C1 segment of cervical spinal cord (tissue), 14 donors: ENCODE measurements at regions not wholly inside any gene's neighbourhood (a gene's known extent, or its start where the extent isn't known, plus 50 kb on each side); places are given as distances from the start of the nearest gene placed in this dataset.

Experiments used
- DNase-seq, 14 donors: peaks; one replicate each; lab custom pipeline; 2025; lab: John Stamatoyannopoulos, UW

DNA sequence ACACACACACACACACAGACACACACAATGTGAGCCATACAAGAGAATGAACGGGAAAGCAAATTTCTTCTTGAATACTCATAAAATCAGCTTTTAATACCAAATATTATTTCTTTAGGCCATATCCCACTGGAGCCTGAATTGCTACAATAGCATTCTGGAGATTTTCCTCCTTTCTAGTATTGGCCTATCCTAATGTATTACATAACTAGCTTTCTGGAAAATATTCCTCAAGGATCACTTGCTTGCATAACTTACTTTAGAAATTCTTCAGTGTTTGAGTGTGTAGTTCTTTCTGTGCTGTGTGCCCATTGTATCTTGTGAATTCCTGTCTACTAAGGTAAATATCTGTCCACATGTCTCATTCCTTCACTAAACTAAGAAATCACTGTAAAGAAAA lies 351.0 kb upstream of the MCTP2 start:
- DNase-seq: no peak

- no peak for DNase-seq
Measured at GRCh38 chr15:93870583-93870982, 360.8 kb upstream of the MCTP2 start.

GRCh38 chr15:93866948-93867347 lies 364.4 kb upstream of the MCTP2 start:
- no peak for DNase-seq

DNA sequence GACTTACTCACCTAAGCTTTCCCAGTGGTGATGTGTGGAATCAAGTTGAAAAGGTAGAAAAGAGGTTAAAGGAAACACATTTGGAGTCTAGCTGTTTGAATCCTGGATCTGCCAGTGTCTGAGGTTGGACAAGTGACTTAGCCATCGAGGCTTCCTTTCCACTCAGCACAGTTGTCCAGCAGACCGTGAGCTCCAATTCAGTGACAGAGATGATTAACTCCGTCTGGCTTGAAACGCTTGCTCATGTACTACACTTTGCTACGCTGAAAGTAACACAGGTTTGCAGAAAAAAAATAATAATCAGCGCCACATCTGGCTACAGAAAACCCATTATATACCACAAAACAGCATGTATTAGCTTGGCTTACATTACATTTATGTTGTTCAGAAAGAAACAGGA lies 364.9 kb upstream of the MCTP2 start:
- DNase-seq: no peak

GRCh38 chr15:93865586-93865985 lies 365.8 kb upstream of the MCTP2 start:
- no peak for DNase-seq

DNA sequence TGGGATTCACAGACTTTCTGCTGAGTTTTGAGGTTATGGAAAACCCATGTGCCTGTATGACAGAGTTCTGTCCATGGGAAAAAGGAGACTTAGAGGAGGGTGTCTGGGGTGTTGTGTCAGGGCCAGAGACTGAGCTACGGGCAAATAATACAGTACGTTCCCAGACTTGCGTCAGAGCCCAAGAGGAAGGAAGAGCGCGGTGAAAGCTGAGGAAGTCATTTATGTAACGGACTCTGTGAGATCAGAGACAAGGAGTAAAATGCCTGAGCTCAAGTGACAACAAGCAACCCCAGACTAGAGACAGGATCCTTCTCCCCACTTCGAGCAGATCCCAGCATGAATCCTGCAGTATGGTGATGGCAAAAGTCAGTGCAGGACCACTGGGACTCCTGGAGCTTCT lies 368.6 kb upstream of the MCTP2 start:
- peak in 5 of 14 donors; percentile 1 to 31 (median 14) for DNase-seq

DNA sequence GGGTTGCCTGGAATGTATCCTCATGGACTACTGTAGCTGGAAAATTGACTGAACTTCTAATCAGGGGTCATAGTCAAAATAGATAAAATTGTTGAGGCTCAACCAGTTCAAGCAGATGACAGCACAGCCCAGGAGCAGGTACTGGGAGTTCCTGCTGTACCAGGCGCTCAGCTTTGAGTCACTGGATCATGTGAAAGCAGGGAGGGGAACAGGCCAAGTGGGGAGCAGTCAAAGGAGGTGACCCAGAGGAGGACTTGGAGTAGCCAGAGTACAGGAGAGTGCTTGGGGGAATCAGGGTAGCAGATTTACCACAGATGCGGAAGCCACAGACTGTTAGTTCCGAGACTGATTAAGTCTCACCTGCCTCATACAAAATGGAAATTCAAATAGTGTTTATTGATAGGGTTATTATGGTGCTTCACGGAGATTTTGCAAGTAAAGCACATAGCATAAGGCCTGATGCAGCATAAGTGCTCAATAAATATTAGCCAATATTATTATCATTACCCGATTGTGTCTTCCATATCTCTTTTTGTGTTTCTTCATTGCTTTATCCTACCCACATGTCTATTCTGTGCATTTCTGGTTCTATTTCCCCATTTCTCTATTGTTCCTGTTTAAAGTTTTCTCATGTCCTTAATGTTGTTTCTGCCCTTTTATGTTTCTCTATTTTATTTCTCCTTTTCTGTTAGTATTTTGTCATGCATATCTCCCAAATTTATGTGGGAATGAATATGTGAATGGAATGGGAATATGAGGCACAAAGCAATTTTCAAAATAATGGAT lies 369.2 kb upstream of the MCTP2 start:
- DNase-seq: peak in 2 of 14 donors; percentile 1

- no peak for DNase-seq
Measured at GRCh38 chr15:93861413-93861812, 369.9 kb upstream of the MCTP2 start.

GRCh38 chr15:93860701-93861100 lies 370.7 kb upstream of the MCTP2 start:
- no peak for DNase-seq

DNA sequence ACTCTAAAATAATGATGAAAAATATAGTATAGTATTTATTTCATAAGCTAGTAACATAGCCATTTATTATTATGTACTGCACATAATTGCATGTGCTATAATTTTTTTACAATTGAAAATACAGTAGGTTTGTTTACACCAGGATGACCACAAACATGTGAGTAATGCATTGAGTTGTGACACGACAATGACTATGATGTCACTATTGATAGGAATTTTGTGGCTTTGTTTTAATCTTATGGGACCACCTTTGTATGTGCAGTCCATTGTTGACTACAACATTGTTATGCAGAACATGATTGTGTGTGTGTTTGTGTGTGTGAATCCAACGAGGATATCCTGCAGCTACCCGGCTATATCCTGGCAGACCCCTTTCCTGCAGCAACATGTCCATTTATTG lies 372.2 kb upstream of the MCTP2 start:
- no peak for DNase-seq

GRCh38 chr15:93855181-93855826 lies 376.1 kb upstream of the MCTP2 start:
- DNase-seq: no peak

DNA sequence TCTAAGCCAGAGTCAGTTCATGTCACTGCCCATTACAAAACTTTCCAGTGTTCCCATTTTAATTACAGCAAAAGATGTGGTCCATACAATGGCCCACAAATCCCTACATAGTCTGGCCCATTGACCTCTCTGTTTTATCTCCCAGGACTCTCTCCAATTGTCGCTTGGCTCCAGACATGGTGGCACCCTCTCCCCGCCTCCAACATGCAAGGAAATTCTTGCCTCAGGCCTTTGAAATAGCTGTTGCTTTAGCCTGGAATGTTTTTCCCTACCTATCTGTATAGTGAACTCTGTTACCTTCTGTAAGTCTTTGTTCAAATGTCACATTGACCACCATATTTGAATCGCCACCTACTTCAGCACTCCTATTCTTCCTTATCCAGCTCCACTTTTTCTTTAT lies 377.3 kb upstream of the MCTP2 start:
- DNase-seq: no peak

DNA sequence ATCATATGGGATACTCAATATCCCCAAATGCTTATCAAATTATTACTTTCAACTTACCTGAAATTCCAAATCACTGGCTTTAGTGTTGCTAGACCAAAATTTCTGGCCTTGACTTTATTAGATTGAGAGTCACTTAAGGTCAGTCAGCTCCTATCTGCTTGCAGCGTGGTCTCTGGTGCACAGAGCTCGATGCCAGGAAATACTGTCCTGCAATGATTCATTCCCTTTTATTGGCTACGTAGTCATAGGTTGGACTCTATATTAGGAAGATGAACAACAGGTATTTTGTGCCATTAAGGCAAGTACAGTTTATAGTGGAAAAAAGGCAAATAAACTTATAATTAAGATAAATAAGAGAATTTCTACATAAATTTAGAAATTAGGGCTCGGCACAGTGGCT lies 378.6 kb upstream of the MCTP2 start:
- DNase-seq: no peak

DNA sequence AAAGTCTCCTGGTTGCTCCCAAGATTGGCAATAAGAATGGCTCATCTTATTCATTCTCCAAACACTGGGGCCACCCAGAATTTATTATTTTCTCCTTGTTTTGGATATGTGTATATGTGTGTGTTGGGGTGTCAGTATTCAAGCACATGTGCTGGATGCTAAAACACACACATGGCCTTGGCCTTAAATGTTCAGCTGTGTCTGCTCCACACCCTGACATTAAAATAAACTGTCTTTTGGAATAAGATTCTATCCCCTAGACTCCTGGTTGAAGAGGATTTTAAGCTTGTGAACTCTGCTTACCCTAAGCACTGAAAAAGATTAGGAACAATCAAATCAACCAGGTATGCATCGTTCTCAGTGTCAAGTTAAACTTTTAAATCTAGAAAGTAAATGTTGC lies 382.9 kb upstream of the MCTP2 start:
- no peak for DNase-seq

DNA sequence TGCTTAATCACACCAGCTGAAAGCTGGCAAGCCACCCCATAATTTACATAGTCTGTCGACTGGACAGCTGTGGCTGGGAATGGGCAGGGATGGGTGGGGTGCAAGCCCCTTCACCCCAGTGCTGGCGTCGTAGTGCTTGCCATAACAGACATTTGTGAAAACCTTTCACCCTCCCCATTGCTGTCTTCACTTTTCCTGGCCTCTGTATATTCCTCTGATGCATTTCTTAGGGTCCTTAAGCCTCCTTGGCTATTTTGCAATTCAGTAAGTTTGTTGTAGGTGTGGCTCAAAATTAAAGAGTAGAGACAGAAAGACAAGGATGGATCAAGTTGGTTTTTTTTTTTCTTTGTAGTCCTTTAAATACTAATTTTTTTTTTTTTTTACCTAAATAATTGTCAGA lies 383.3 kb upstream of the MCTP2 start:
- DNase-seq: no peak

DNA sequence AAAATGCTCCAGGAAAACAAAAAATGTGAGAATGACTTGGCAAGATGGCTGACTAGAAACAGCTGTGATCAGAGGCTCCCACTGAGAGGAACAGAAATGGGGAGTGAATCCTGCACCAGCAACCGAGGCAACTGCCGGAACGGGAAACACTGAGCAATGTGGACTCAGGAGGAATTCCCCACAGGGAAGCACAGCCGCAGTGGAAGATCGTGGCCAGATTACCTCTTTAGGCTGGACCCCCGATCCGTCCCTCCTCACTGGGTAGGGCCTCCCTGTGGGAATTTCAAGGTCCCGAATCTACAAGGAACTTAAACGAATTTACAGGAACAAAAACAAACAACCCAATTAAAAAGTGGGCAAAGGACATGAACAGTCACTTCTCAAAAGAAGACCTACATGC lies 385.2 kb upstream of the MCTP2 start:
- no peak for DNase-seq

DNA sequence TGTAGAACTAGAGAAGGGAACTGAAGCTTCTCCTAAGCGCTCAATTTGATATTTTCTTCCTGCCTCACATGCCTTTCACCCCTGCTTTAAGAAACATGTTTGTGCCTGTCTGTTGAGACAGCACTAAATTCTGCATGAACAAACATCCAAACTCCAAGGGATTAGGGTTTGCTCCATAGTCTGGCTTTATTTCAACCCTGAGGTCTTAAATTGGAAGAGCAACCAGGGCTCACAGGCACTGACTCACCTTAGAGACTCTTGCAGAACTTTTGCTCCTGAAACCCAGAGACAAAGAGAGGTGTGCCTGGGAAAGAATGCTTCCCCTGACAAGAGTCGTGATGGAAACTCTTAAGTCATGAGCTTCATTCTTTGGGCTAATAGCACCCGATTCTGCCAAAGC lies 393.9 kb upstream of the MCTP2 start:
- DNase-seq: no peak

- DNase-seq: no peak
Measured at GRCh38 chr15:93835344-93835743, 396.0 kb upstream of the MCTP2 start.

- DNase-seq: no peak
Measured at GRCh38 chr15:93831641-93832040, 399.7 kb upstream of the MCTP2 start.

- DNase-seq: no peak
Measured at GRCh38 chr15:93830221-93831080, 400.9 kb upstream of the MCTP2 start.

DNA sequence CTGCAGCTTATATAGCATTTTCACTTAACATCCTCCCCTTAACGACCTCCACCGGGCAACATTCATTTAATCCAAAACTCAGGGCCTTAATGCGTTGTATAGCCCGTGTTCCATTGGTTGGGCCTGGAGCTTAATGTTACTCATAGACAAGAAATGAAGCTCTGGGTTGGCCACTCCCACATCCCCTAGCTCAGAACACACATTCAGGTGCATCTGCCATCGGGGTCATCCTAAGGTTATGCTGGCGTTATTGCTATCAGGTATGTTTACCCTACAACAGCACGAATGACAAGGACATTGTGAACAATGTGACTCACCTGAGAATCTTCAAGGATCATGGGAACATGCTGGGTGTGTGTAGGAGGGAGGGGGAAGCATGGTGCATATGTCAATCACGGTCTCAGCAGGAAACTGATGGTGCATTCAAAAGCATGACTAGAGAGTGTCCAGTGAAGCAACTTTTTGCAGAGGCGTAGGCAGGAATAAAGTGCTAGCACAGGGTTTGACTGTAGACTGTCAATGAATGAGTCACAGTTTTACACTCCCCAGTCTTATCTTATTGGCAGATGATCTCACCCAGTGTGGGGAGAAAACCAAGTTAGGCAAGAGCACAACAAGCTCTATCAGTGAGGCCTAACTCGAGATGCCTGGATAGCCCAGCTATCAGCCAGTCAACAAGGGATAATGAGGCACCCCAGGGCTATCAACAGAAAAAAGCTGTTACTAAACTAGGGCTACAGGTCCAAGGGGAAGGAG lies 402.1 kb upstream of the MCTP2 start:
- DNase-seq: no peak

- DNase-seq: no peak
Measured at GRCh38 chr15:93826790-93827189, 404.6 kb upstream of the MCTP2 start.
